Cortex of kidney (tissue), 1 donor: ENCODE measurements at regions not wholly inside any gene's neighbourhood (a gene's known extent, or its start where the extent isn't known, plus 50 kb on each side); places are given as distances from the start of the nearest gene placed in this dataset.
"Not testable (repeated sequence)": the region's sequence is repeated elsewhere in the genome, so short reads cannot be mapped to it uniquely, and the experiment has no call there.

Experiments used
- DNase-seq: peaks from one replicate; lab custom pipeline; 2025; lab: John Stamatoyannopoulos, UW

GRCh38 chr17:20633268-20634059 lies 53.9 kb downstream of the CDRT15L2 start:
- not testable (repeated sequence) for DNase-seq

- not testable (repeated sequence) for DNase-seq
Measured at GRCh38 chr17:20640147-20640546, 60.6 kb downstream of the CDRT15L2 start.

GRCh38 chr17:20646661-20647272 lies 67.2 kb downstream of the CDRT15L2 start:
- DNase-seq = not testable (repeated sequence)

- DNase-seq = not testable (repeated sequence)
Measured at GRCh38 chr17:20649097-20649767, 69.7 kb downstream of the CDRT15L2 start.

GRCh38 chr17:20651022-20651421 lies 71.5 kb downstream of the CDRT15L2 start:
- not testable (repeated sequence) for DNase-seq

- not testable (repeated sequence) for DNase-seq
Measured at GRCh38 chr17:20651736-20652135, 72.2 kb downstream of the CDRT15L2 start.

- DNase-seq = not testable (repeated sequence)
Measured at GRCh38 chr17:20653391-20653790, 73.9 kb downstream of the CDRT15L2 start.

GRCh38 chr17:20654114-20654513 lies 74.6 kb downstream of the CDRT15L2 start:
- not testable (repeated sequence) for DNase-seq

- not testable (repeated sequence) for DNase-seq
Measured at GRCh38 chr17:20654575-20654974, 75.1 kb downstream of the CDRT15L2 start.

- not testable (repeated sequence) for DNase-seq
Measured at GRCh38 chr17:20665103-20665955, 85.8 kb downstream of the CDRT15L2 start.

- not testable (repeated sequence) for DNase-seq
Measured at GRCh38 chr17:20666689-20667088, 87.2 kb downstream of the CDRT15L2 start.

- not testable (repeated sequence) for DNase-seq
Measured at GRCh38 chr17:20667712-20668111, 88.2 kb downstream of the CDRT15L2 start.

- not testable (repeated sequence) for DNase-seq
Measured at GRCh38 chr17:20668316-20668715, 88.8 kb downstream of the CDRT15L2 start.

- not testable (repeated sequence) for DNase-seq
Measured at GRCh38 chr17:20668868-20669267, 89.3 kb downstream of the CDRT15L2 start.

- DNase-seq = not testable (repeated sequence)
Measured at GRCh38 chr17:20670506-20670905, 91.0 kb downstream of the CDRT15L2 start.

GRCh38 chr17:20674374-20674773 lies 94.8 kb downstream of the CDRT15L2 start:
- not testable (repeated sequence) for DNase-seq

GRCh38 chr17:20675707-20676106 lies 96.2 kb downstream of the CDRT15L2 start:
- not testable (repeated sequence) for DNase-seq

- not testable (repeated sequence) for DNase-seq
Measured at GRCh38 chr17:20676656-20677055, 97.1 kb downstream of the CDRT15L2 start.

- DNase-seq = not testable (repeated sequence)
Measured at GRCh38 chr17:20677469-20677868, 97.9 kb downstream of the CDRT15L2 start.

GRCh38 chr17:20678424-20678823 lies 98.9 kb downstream of the CDRT15L2 start:
- not testable (repeated sequence) for DNase-seq
